A673 (cell line): ENCODE measurements at regions not wholly inside any gene's neighbourhood (a gene's known extent, or its start where the extent isn't known, plus 50 kb on each side); places are given as distances from the start of the nearest gene placed in this dataset.

Experiments
- EZH2 ChIP-seq: fragments of 200-600 bp; sonication (generic); IDR thresholded peaks from 2 replicates; pipeline ENCODE4 v1.6.1; 2017; ENCODE audit warnings: borderline replicate concordance, low read depth, mild to moderate bottlenecking, mixed read lengths, antibody characterized with exemption, low read length; ENCODE audit not compliant: poor library complexity, severe bottlenecking
- TF ChIP-seq, protein P1 (sequence below): fragments of 300-800, 200-600 bp; sonication (generic); conservative IDR thresholded peaks from 2 replicates; pipeline ENCODE4 v1.5.1; 2017; ENCODE audit warnings: low read depth, mild to moderate bottlenecking, antibody characterized with exemption, low read length, moderate library complexity, mixed read lengths

- TF ChIP-seq EZH2, result no peak
- TF ChIP-seq, protein P1, sequence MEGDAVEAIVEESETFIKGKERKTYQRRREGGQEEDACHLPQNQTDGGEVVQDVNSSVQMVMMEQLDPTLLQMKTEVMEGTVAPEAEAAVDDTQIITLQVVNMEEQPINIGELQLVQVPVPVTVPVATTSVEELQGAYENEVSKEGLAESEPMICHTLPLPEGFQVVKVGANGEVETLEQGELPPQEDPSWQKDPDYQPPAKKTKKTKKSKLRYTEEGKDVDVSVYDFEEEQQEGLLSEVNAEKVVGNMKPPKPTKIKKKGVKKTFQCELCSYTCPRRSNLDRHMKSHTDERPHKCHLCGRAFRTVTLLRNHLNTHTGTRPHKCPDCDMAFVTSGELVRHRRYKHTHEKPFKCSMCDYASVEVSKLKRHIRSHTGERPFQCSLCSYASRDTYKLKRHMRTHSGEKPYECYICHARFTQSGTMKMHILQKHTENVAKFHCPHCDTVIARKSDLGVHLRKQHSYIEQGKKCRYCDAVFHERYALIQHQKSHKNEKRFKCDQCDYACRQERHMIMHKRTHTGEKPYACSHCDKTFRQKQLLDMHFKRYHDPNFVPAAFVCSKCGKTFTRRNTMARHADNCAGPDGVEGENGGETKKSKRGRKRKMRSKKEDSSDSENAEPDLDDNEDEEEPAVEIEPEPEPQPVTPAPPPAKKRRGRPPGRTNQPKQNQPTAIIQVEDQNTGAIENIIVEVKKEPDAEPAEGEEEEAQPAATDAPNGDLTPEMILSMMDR, result no peak
These were observed 496.2 kb downstream of the COG6 start for GRCh38 chr13:40151673-40152072.
